ENCODE measurements at regions not wholly inside any gene's neighbourhood (a gene's known extent, or its start where the extent isn't known, plus 50 kb on each side); places are given as distances from the start of the nearest gene placed in this dataset.

- no peak for DNase-seq (ENCODE audit: low spot score in 2 of 2)
- no peak overlapping the region for H3K4me3 ChIP-seq (ENCODE audit: low read depth, poor library complexity, severe bottlenecking)
- TF ChIP-seq CTCF (IDR thresholded peaks at IDR 0.05) (no peak), POLR2A (IDR thresholded peaks at IDR 0.05) (no peak)
- intact Hi-C loops (cut with DNase I; ENCODE audit: low total_unique reads) = no loop called here
- WGBS, 2 donors = 68 to 70% methylated on average over 4 of the region's 4 CpGs
These were observed 108.8 kb upstream of the UBE2E3 start for GRCh38 chr2:180871649-180872048.

GRCh38 chr2:180849851-180850250 lies 130.6 kb upstream of the UBE2E3 start:
- WGBS, 2 donors = 70 to 79% methylated on average over 2 of the region's 2 CpGs
- intact Hi-C loops (cut with DNase I; ENCODE audit: low total_unique reads) = no loop called here
- TF ChIP-seq CTCF (IDR thresholded peaks at IDR 0.05) = no peak
- TF ChIP-seq POLR2A (IDR thresholded peaks at IDR 0.05) = no peak

GRCh38 chr2:180848393-180848792 lies 132.0 kb upstream of the UBE2E3 start:
- H3K4me3 ChIP-seq (ENCODE audit: low read depth, poor library complexity, severe bottlenecking) = no peak overlapping the region
- TF ChIP-seq CTCF (IDR thresholded peaks at IDR 0.05) (no peak), POLR2A (IDR thresholded peaks at IDR 0.05) (no peak)
- DNase-seq (ENCODE audit: low spot score in 2 of 2) = no peak
- intact Hi-C loops (cut with DNase I; ENCODE audit: low total_unique reads) = no loop called here

More at GRCh38 chr2:180849851-180850250, 130.6 kb upstream of the UBE2E3 start:
- no peak overlapping the region for H3K4me3 ChIP-seq (ENCODE audit: low read depth, poor library complexity, severe bottlenecking)
- no peak for DNase-seq (ENCODE audit: low spot score in 2 of 2)

GRCh38 chr2:180846756-180847472 lies 133.5 kb upstream of the UBE2E3 start:
- no peak for TF ChIP-seq POLR2A (IDR thresholded peaks at IDR 0.05)
- TF ChIP-seq CTCF (IDR thresholded peaks at IDR 0.05) = no peak
- intact Hi-C loops (cut with DNase I; ENCODE audit: low total_unique reads) = no loop called here
- DNase-seq (ENCODE audit: low spot score in 2 of 2) = no peak
- H3K4me3 ChIP-seq (ENCODE audit: low read depth, poor library complexity, severe bottlenecking) = no peak overlapping the region
- WGBS, 2 donors = 45 to 56% methylated on average over 3 of the region's 3 CpGs

- H3K4me3 ChIP-seq (ENCODE audit: low read depth, poor library complexity, severe bottlenecking) = no peak overlapping the region
- WGBS, 2 donors = 52 to 72% methylated on average over 3 of the region's 3 CpGs
- no peak for DNase-seq (ENCODE audit: low spot score in 2 of 2)
- intact Hi-C loops (cut with DNase I; ENCODE audit: low total_unique reads) = no loop called here
- TF ChIP-seq POLR2A (IDR thresholded peaks at IDR 0.05) (no peak), CTCF (IDR thresholded peaks at IDR 0.05) (no peak)
These were observed 137.9 kb upstream of the UBE2E3 start for GRCh38 chr2:180842461-180842860.

- WGBS, 2 donors = 93 to 95% methylated on average over 9 of the region's 9 CpGs
- intact Hi-C loops (cut with DNase I; ENCODE audit: low total_unique reads) = no loop called here
- H3K4me3 ChIP-seq (ENCODE audit: low read depth, poor library complexity, severe bottlenecking) = no peak overlapping the region
- DNase-seq (ENCODE audit: low spot score in 2 of 2) = no peak
- TF ChIP-seq POLR2A (IDR thresholded peaks at IDR 0.05) (no peak), CTCF (IDR thresholded peaks at IDR 0.05) (no peak)
These were observed 139.8 kb upstream of the UBE2E3 start for GRCh38 chr2:180840641-180841040.

Measured in lower leg skin (tissue), 4 donors.